ENCODE measurements at regions not wholly inside any gene's neighbourhood (a gene's known extent, or its start where the extent isn't known, plus 50 kb on each side); places are given as distances from the start of the nearest gene placed in this dataset.

- H4K20me1 ChIP-seq (ENCODE audit: control insufficient read depth, extremely low read depth, insufficient read depth, low read length) = no peaks in the 10 kb centered on the region
- no peak overlapping the region for H3K27ac ChIP-seq (ENCODE audit: insufficient read depth, low read length)
- no peaks in the 10 kb centered on the region for H3K27me3 ChIP-seq (ENCODE audit: control insufficient read depth, insufficient read depth, low read length)
- no peak overlapping the region for H3K9ac ChIP-seq (ENCODE audit: insufficient read depth, low read length)
- DNase-seq (ENCODE audit: low read depth in 2 of 2) = no peak
- no peaks in the 10 kb centered on the region for H3K4me1 ChIP-seq (ENCODE audit: control insufficient read depth, extremely low read depth, insufficient read depth, low read length)
- no peak for TF ChIP-seq EZH2 (IDR thresholded peaks at IDR 0.05; ENCODE audit: low read length, missing control alignments)
- no peak for TF ChIP-seq CTCF (conservative IDR thresholded peaks at IDR 0.05 in 1 of 2, IDR thresholded peaks at IDR 0.05 in 1 of 2; ENCODE audit: low read depth in 1 of 2, low read length in 2 of 2)
- no peaks in the 10 kb centered on the region for H3K79me2 ChIP-seq (ENCODE audit: control insufficient read depth, insufficient read depth, low read length)
- no peak overlapping the region for H2AFZ ChIP-seq (ENCODE audit: low read length)
- no peaks in the 10 kb centered on the region for H3K36me3 ChIP-seq (ENCODE audit: control insufficient read depth, insufficient read depth, low read length)
- no peak overlapping the region for H3K4me2 ChIP-seq (ENCODE audit: extremely low read depth, insufficient read depth, low read length)
- no peak overlapping the region for H3K4me3 ChIP-seq (replicated peaks in 1 of 4; ENCODE audit: control extremely low read depth in 1 of 4, insufficient read depth in 1 of 4, low read depth in 3 of 4, low read length in 4 of 4)
- no peaks in the 10 kb centered on the region for H3K9me3 ChIP-seq (ENCODE audit: control insufficient read depth, insufficient read depth, low read depth, low read length)
Observed at GRCh38 chr5:158623971-158624370, 475.7 kb downstream of the EBF1 start.

GRCh38 chr5:158621391-158621790 lies 478.3 kb downstream of the EBF1 start:
- Histone ChIP-seq H3K4me1 (ENCODE audit: control insufficient read depth, extremely low read depth, insufficient read depth, low read length) (no peaks in the 10 kb centered on the region), H3K27ac (ENCODE audit: insufficient read depth, low read length) (no peak overlapping the region), H3K9me3 (ENCODE audit: control insufficient read depth, insufficient read depth, low read depth, low read length) (no peaks in the 10 kb centered on the region), H3K36me3 (ENCODE audit: control insufficient read depth, insufficient read depth, low read length) (no peaks in the 10 kb centered on the region), H3K27me3 (ENCODE audit: control insufficient read depth, insufficient read depth, low read length) (no peaks in the 10 kb centered on the region), H3K4me2 (ENCODE audit: extremely low read depth, insufficient read depth, low read length) (no peak overlapping the region), H3K4me3 (replicated peaks in 1 of 4; ENCODE audit: control extremely low read depth in 1 of 4, insufficient read depth in 1 of 4, low read depth in 3 of 4, low read length in 4 of 4) (no peak overlapping the region), H4K20me1 (ENCODE audit: control insufficient read depth, extremely low read depth, insufficient read depth, low read length) (no peaks in the 10 kb centered on the region), H2AFZ (ENCODE audit: low read length) (no peak overlapping the region), H3K79me2 (ENCODE audit: control insufficient read depth, insufficient read depth, low read length) (no peaks in the 10 kb centered on the region), H3K9ac (ENCODE audit: insufficient read depth, low read length) (no peak overlapping the region)
- TF ChIP-seq CTCF (conservative IDR thresholded peaks at IDR 0.05 in 1 of 2, IDR thresholded peaks at IDR 0.05 in 1 of 2; ENCODE audit: low read depth in 1 of 2, low read length in 2 of 2) (no peak), EZH2 (IDR thresholded peaks at IDR 0.05; ENCODE audit: low read length, missing control alignments) (no peak)
- no peak for DNase-seq (ENCODE audit: low read depth in 2 of 2)

- Histone ChIP-seq H4K20me1 (ENCODE audit: control insufficient read depth, extremely low read depth, insufficient read depth, low read length) (no peaks in the 10 kb centered on the region), H3K27me3 (ENCODE audit: control insufficient read depth, insufficient read depth, low read length) (no peaks in the 10 kb centered on the region), H3K79me2 (ENCODE audit: control insufficient read depth, insufficient read depth, low read length) (no peaks in the 10 kb centered on the region), H3K4me2 (ENCODE audit: extremely low read depth, insufficient read depth, low read length) (no peak overlapping the region), H3K27ac (ENCODE audit: insufficient read depth, low read length) (no peak overlapping the region), H3K9me3 (ENCODE audit: control insufficient read depth, insufficient read depth, low read depth, low read length) (no peaks in the 10 kb centered on the region), H3K4me1 (ENCODE audit: control insufficient read depth, extremely low read depth, insufficient read depth, low read length) (no peaks in the 10 kb centered on the region), H3K36me3 (ENCODE audit: control insufficient read depth, insufficient read depth, low read length) (no peaks in the 10 kb centered on the region), H3K9ac (ENCODE audit: insufficient read depth, low read length) (no peak overlapping the region), H2AFZ (ENCODE audit: low read length) (no peak overlapping the region), H3K4me3 (replicated peaks in 1 of 4; ENCODE audit: control extremely low read depth in 1 of 4, insufficient read depth in 1 of 4, low read depth in 3 of 4, low read length in 4 of 4) (no peak overlapping the region)
- TF ChIP-seq EZH2 (IDR thresholded peaks at IDR 0.05; ENCODE audit: low read length, missing control alignments) (no peak), CTCF (conservative IDR thresholded peaks at IDR 0.05 in 1 of 2, IDR thresholded peaks at IDR 0.05 in 1 of 2; ENCODE audit: low read depth in 1 of 2, low read length in 2 of 2) (no peak)
- DNase-seq (ENCODE audit: low read depth in 2 of 2) = no peak
Observed at GRCh38 chr5:158619083-158619788, 480.5 kb downstream of the EBF1 start.
